Colonic mucosa (tissue), 4 donors: ENCODE measurements at regions not wholly inside any gene's neighbourhood (a gene's known extent, or its start where the extent isn't known, plus 50 kb on each side); places are given as distances from the start of the nearest gene placed in this dataset.
"Not testable (repeated sequence)": the region's sequence is repeated elsewhere in the genome, so short reads cannot be mapped to it uniquely, and the experiment has no call there.

Experiments
- DNase-seq: peaks from one replicate; pipeline ENCODE4 v3.0.0-alpha.2; 2020
- H3K27ac ChIP-seq: fragments of 200-600 bp; one replicate; pipeline ENCODE4 v1.8.0; 2021
- H3K27me3 ChIP-seq: fragments of 200-600 bp; one replicate; pipeline ENCODE4 v1.8.0; 2021
- H3K36me3 ChIP-seq: fragments of 200-600 bp; one replicate; pipeline ENCODE4 v1.8.0; 2021
- H3K4me1 ChIP-seq: fragments of 200-600 bp; one replicate; pipeline ENCODE4 v1.8.0; 2021; ENCODE audit warnings: mild to moderate bottlenecking
- H3K4me3 ChIP-seq: fragments of 200-600 bp; one replicate; pipeline ENCODE4 v1.8.0; 2021
- H3K9ac ChIP-seq, 2 donors: one replicate each; pipeline ENCODE4 v1.7.0; 2013; ENCODE audit warnings: control low read depth in 2 of 2, low read depth in 2 of 2, low read length in 2 of 2
- H3K9me3 ChIP-seq: fragments of 200-600 bp; one replicate; pipeline ENCODE4 v1.8.0; 2021
- CTCF ChIP-seq: fragments of 200-600 bp; IDR thresholded peaks from one replicate; pipeline ENCODE4 v1.8.0; 2022; ENCODE audit warnings: antibody characterized with exemption, mild to moderate bottlenecking
- intact Hi-C: fragments of 100-400 bp; cut with DNase I; formaldehyde crosslinking; loops from one replicate; pipeline ENCODE4 v1.14.1; 2022
- donor health status: healthy.
- donor health status: DM: no; HTN: no; CAD: no.
- donor health status: DM: no; HTN: no; CAD: no.

- Histone ChIP-seq H3K4me1 (no peaks in the 10 kb centered on the region), H3K9ac (no peak overlapping the region), H3K36me3 (no peaks in the 10 kb centered on the region), H3K9me3 (no peaks in the 10 kb centered on the region), H3K27ac (no peak overlapping the region), H3K27me3 (no peaks in the 10 kb centered on the region), H3K4me3 (no peak overlapping the region)
- no peak for TF ChIP-seq CTCF
- intact Hi-C loops = loop anchor here (10.0 kb wide), 1 partner anchor 81 kb away; no protein-coding TSS in a partner anchor
- DNase-seq = no peak
Measured at GRCh38 chr15:62904041-62904910, 138.3 kb upstream of the TPM1 start.

- Histone ChIP-seq H3K36me3 (no peaks in the 10 kb centered on the region), H3K4me3 (no peak overlapping the region), H3K4me1 (no peaks in the 10 kb centered on the region), H3K9me3 (no peaks in the 10 kb centered on the region), H3K9ac (no peak overlapping the region), H3K27ac (no peak overlapping the region), H3K27me3 (no peaks in the 10 kb centered on the region)
- TF ChIP-seq CTCF = no peak
- intact Hi-C loops = loop anchor here (10.0 kb wide), 1 partner anchor 78 kb away; no protein-coding TSS in a partner anchor
- no peak for DNase-seq
Measured at GRCh38 chr15:62906627-62907026, 135.9 kb upstream of the TPM1 start.

DNA sequence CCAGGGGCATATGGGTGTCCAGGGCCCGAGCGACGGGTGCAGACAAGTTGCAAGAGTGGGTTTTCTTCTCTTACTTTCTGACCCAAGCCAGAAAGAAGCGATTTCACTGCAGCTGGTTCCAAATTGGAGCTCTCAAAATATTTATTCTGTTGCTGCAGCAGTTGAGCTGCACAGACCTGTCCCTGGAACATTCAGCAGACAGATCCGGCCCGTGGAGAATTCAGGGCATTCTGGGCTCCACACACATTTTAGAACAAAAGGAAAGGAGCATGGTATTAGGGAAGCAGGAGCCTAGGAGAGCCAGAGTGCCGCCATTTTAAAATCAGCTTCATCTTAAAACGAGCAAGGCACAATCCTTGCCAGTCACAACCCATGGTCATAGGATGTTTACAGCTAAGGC, 135.3 kb upstream of the TPM1 start:
- Histone ChIP-seq H3K9ac (no peak overlapping the region), H3K27ac (no peak overlapping the region), H3K4me1 (no peaks in the 10 kb centered on the region), H3K4me3 (no peak overlapping the region), H3K36me3 (no peaks in the 10 kb centered on the region), H3K9me3 (no peaks in the 10 kb centered on the region), H3K27me3 (no peaks in the 10 kb centered on the region)
- intact Hi-C loops = loop anchor here (10.0 kb wide), 1 partner anchor 78 kb away; no protein-coding TSS in a partner anchor
- no peak for DNase-seq
- TF ChIP-seq CTCF = no peak

DNA sequence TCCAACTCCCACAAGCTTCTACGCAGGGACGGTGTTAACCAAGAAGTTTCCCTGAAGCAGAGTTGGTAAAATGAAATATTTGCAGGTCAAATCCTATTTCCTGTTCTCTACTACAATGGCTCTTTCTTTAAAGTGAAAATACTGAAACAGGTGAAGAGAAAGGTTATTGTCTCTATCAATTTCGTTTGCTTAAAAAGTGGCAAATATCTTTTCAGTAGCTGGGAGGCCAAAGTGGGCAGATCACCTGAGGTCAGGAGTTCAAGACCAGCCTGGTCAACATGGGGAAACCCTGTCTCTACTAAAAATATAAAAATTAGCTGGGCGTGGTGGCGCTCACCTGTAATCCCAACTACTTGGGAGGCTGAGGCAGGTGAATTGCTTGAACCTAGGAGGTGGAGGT, 134.2 kb upstream of the TPM1 start:
- not testable (repeated sequence) for H3K9me3 ChIP-seq, H3K27ac ChIP-seq

DNA sequence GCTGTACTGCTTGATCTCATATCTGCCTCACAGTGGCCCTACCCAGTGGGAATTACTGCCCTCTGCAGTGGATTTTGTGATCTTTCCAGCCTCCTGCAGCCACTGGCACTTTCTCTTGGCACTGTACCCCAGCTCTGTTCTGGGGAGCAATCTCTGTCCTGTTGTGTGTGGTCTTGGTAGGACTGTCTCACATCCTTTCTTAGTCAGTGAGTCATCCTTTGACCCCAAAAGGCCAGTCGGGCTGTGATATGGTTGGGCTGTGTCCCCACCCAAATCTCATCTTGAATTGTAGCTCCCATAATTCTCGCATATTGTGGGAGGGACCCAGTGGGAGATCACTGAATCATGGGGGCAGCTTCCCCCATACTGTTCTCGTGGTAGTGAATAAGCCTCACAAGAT, 133.3 kb upstream of the TPM1 start:
- Histone ChIP-seq H3K27ac (no peak overlapping the region), H3K4me1 (no peaks in the 10 kb centered on the region), H3K4me3 (no peak overlapping the region), H3K27me3 (no peaks in the 10 kb centered on the region), H3K9ac (no peak overlapping the region), H3K9me3 (no peaks in the 10 kb centered on the region), H3K36me3 (no peaks in the 10 kb centered on the region)
- TF ChIP-seq CTCF = no peak
- no peak for DNase-seq
- intact Hi-C loops = loop anchor here (10.0 kb wide), 1 partner anchor 76 kb away; no protein-coding TSS in a partner anchor

More for the DNA sequence above, 134.2 kb upstream of the TPM1 start:
- intact Hi-C loops = loop anchor here (10.0 kb wide), 1 partner anchor 76 kb away; no protein-coding TSS in a partner anchor
- not testable (repeated sequence) for DNase-seq, H3K4me3 ChIP-seq, H3K36me3 ChIP-seq, H3K9ac ChIP-seq, H3K4me1 ChIP-seq, H3K27me3 ChIP-seq

GRCh38 chr15:62912282-62912681, 130.3 kb upstream of the TPM1 start:
- no peaks in the 10 kb centered on the region for H3K36me3 ChIP-seq
- no peak for DNase-seq
- H3K9ac ChIP-seq = no peak overlapping the region
- no peaks in the 10 kb centered on the region for H3K4me1 ChIP-seq
- intact Hi-C loops = no loop called here
- TF ChIP-seq CTCF = no peak
- H3K9me3 ChIP-seq = no peaks in the 10 kb centered on the region
- no peak overlapping the region for H3K27ac ChIP-seq
- H3K27me3 ChIP-seq = no peaks in the 10 kb centered on the region
- no peak overlapping the region for H3K4me3 ChIP-seq
